IMR-90 (cell line): ENCODE measurements at regions not wholly inside any gene's neighbourhood (a gene's known extent, or its start where the extent isn't known, plus 50 kb on each side); places are given as distances from the start of the nearest gene placed in this dataset.

Source experiments
- CEBPB ChIP-seq: IDR thresholded peaks from 2 replicates; pipeline ENCODE4 v1.6.1; 2012; ENCODE audit warnings: low read depth, low read length, improper control_type of control experiment
- CHD1 ChIP-seq: IDR thresholded peaks from 2 replicates; pipeline ENCODE4 v1.6.1; 2012; ENCODE audit warnings: low read depth, low read length, improper control_type of control experiment
- ELK1 ChIP-seq: fragments of 150-350 bp; IDR thresholded peaks from 2 replicates; pipeline ENCODE4 v1.6.1; 2016; ENCODE audit warnings: low read depth, mild to moderate bottlenecking, low read length, moderate library complexity, borderline replicate concordance
- FOS ChIP-seq: fragments of 150-350 bp; IDR thresholded peaks from 2 replicates; pipeline ENCODE4 v1.6.1; 2016; ENCODE audit warnings: low read depth, low read length
- MAZ ChIP-seq: IDR thresholded peaks from 2 replicates; pipeline ENCODE4 v1.6.1; 2012; ENCODE audit warnings: low read depth, mild to moderate bottlenecking, low read length, improper control_type of control experiment, moderate library complexity, borderline replicate concordance
- MXI1 ChIP-seq: IDR thresholded peaks from 2 replicates; pipeline ENCODE4 v1.6.1; 2012; ENCODE audit warnings: low read depth, mild to moderate bottlenecking, low read length, moderate library complexity, borderline replicate concordance
- NFE2L2 ChIP-seq: fragments of 150-350 bp; IDR thresholded peaks from 2 replicates; pipeline ENCODE4 v1.6.1; 2016; ENCODE audit warnings: low read depth, mild to moderate bottlenecking, low read length
- POLR2A ChIP-seq: IDR thresholded peaks from 2 replicates; pipeline ENCODE4 v1.6.1; 2012; ENCODE audit warnings: mild to moderate bottlenecking, low read depth, low read length
- RAD21 ChIP-seq: IDR thresholded peaks from 2 replicates; pipeline ENCODE4 v1.6.1; 2012; ENCODE audit warnings: low read length, improper control_type of control experiment
- RCOR1 ChIP-seq: IDR thresholded peaks from 2 replicates; pipeline ENCODE4 v1.6.1; 2012; ENCODE audit warnings: mild to moderate bottlenecking, low read length, improper control_type of control experiment; ENCODE audit not compliant: insufficient replicate concordance
- RFX5 ChIP-seq: IDR thresholded peaks from 2 replicates; pipeline ENCODE4 v1.8.0; 2012; ENCODE audit warnings: low read depth, mild to moderate bottlenecking, low read length, moderate library complexity
- SMC3 ChIP-seq: fragments of 150-350 bp; IDR thresholded peaks from 2 replicates; pipeline ENCODE4 v1.6.1; 2016; ENCODE audit warnings: low read depth, mild to moderate bottlenecking, antibody characterized with exemption, low read length, moderate library complexity
- USF2 ChIP-seq: fragments of 150-350 bp; IDR thresholded peaks from 2 replicates; pipeline ENCODE4 v1.6.1; 2017; ENCODE audit warnings: mild to moderate bottlenecking, antibody characterized with exemption, low read length, low read depth
- TF ChIP-seq, protein P1 (sequence below): conservative IDR thresholded peaks from 2 replicates; pipeline ENCODE4 v1.5.1; 2012; ENCODE audit warnings: mild to moderate bottlenecking, low read depth, low read length, improper control_type of control experiment

GRCh38 chr13:75071395-75071794 is 410.6 kb downstream of the TBC1D4 start:
- TF ChIP-seq, protein P1, sequence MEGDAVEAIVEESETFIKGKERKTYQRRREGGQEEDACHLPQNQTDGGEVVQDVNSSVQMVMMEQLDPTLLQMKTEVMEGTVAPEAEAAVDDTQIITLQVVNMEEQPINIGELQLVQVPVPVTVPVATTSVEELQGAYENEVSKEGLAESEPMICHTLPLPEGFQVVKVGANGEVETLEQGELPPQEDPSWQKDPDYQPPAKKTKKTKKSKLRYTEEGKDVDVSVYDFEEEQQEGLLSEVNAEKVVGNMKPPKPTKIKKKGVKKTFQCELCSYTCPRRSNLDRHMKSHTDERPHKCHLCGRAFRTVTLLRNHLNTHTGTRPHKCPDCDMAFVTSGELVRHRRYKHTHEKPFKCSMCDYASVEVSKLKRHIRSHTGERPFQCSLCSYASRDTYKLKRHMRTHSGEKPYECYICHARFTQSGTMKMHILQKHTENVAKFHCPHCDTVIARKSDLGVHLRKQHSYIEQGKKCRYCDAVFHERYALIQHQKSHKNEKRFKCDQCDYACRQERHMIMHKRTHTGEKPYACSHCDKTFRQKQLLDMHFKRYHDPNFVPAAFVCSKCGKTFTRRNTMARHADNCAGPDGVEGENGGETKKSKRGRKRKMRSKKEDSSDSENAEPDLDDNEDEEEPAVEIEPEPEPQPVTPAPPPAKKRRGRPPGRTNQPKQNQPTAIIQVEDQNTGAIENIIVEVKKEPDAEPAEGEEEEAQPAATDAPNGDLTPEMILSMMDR: no peak
- TF ChIP-seq CHD1: no peak
- TF ChIP-seq POLR2A: no peak
- TF ChIP-seq RFX5: no peak
- TF ChIP-seq RCOR1: no peak
- no peak for TF ChIP-seq USF2
- TF ChIP-seq MAZ: no peak
- TF ChIP-seq ELK1: no peak
- no peak for TF ChIP-seq SMC3
- TF ChIP-seq RAD21: no peak
- no peak for TF ChIP-seq CEBPB
- TF ChIP-seq MXI1: no peak
- no peak for TF ChIP-seq FOS
- no peak for TF ChIP-seq NFE2L2
